ENCODE measurements at regions not wholly inside any gene's neighbourhood (a gene's known extent, or its start where the extent isn't known, plus 50 kb on each side); places are given as distances from the start of the nearest gene placed in this dataset.

DNA sequence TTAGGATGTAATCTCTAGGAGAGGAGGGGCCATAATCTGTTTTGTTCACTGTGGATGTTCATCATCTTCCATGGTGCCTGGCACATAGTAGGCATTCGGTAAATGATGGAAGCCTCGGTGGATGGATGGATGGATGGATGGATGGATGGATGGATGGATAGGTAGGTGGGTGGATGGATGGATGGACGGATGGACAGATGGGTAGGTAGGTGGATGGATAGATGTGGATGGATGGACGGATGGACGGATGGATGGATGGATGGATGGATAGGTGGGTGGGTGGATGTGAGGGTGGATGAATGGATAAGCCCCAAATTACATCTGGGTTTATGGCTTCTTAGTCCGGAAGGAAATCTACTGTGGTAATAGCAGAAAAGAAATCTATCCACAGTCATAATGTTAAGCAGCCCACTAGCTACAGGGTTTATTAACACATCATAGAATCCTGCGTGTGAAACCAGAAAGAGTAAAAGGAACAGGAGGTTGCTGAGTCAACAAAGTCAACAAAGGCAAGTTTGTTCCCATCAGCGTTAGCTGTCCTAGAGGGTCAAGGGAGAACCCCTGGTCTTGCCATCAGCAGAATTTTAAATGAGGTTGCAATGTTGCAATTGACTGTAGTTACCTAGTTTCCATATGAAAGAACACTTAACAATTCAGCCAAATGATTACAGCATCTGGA is 82.8 kb downstream of the C11orf91 start:
- no peak overlapping the region for H3K4me3 ChIP-seq
- no peak overlapping the region for H3K27ac ChIP-seq

DNA sequence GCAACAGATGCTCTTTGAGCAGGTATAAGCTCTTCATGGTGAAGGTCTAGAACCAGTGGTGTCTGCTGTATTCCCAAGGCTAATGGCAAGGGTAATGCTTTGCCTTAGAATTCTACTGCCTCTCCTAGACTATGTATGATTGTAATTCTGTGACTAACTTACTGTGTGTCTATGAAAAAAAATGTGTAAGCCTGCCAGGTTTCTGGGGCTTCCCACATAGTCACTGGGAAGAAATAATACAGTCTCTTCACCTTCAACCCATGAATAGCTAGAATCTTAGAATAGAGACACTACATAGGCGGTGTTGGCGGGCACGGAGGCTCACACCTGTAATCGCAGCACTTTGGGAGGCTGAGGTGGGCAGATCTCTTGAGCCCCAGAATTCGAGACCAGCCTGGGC is 84.1 kb downstream of the C11orf91 start:
- H3K27ac ChIP-seq: no peak overlapping the region

GRCh38 chr11:33615751-33616150 is 84.9 kb downstream of the C11orf91 start:
- Histone ChIP-seq H3K27ac (no peak overlapping the region), H3K4me3 (no peak overlapping the region)

More for the DNA sequence above, 84.1 kb downstream of the C11orf91 start:
- H3K4me3 ChIP-seq: no peak overlapping the region

- H3K27ac ChIP-seq: no peak overlapping the region
Observed at GRCh38 chr11:33613404-33613803, 87.2 kb downstream of the C11orf91 start.

DNA sequence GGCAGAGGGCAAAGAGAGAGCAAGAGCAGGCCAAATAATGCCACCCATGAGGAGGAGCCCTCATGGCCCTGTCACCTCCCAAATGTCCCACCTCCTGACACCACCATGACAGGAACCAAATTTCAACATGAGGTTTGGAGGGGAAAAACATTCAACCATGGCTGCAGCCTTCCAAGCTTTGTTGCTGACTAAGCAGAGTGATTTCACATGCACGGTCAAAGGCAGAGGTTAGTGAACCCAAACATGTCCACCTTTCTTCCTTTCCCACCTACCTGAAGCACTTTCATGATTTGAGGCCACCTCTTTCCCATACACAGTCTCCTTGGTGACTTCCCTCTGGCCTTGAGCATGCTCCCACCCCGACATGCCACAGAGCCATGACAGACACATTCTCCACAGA is 89.7 kb downstream of the C11orf91 start:
- no peak overlapping the region for H3K4me3 ChIP-seq
- H3K27ac ChIP-seq: no peak overlapping the region

More at GRCh38 chr11:33613404-33613803, 87.2 kb downstream of the C11orf91 start:
- no peak overlapping the region for H3K4me3 ChIP-seq

DNA sequence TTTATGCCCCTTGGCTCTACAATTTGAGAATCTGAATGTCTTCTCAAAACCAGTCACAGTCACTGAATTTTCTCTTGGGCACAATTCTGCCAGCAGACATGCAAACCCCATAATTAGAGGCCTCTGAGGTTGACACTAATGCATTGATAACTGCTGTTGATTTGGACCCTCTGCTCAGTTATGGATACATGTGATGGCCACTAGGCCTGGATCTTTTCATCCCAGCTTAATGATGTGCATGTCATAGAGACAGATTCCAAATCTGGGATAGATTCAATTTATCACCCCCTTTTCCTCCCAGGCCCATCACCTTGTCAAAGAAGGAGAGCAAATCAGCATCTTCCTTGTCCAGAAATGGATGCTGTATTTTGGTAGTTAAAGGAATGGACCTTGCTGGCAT is 92.2 kb downstream of the C11orf91 start:
- H3K4me3 ChIP-seq: no peak overlapping the region
- H3K27ac ChIP-seq: no peak overlapping the region

DNA sequence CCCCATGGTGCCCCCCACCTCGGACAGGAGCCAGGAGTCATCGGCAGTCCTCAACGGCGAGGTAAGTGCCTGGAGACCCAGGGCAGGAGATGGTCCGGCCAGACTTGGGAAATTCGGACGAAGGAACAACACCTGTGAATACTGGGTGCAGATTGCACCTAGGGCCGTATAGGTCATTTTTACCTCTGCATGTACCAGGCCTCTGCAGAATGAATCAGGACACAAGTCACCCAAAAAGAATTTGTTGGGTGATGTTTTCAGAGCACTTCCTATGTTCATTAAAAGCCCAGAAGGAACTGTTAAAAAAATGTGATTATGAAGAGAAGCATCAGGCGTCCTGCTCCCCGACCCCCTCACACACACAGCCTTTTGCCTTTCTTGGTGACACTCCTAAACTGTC is 93.9 kb downstream of the C11orf91 start:
- Histone ChIP-seq H3K4me3 (no peak overlapping the region), H3K27ac (no peak overlapping the region)

GRCh38 chr11:33605703-33606102 is 94.9 kb downstream of the C11orf91 start:
- Histone ChIP-seq H3K27ac (no peak overlapping the region), H3K4me3 (no peak overlapping the region)

DNA sequence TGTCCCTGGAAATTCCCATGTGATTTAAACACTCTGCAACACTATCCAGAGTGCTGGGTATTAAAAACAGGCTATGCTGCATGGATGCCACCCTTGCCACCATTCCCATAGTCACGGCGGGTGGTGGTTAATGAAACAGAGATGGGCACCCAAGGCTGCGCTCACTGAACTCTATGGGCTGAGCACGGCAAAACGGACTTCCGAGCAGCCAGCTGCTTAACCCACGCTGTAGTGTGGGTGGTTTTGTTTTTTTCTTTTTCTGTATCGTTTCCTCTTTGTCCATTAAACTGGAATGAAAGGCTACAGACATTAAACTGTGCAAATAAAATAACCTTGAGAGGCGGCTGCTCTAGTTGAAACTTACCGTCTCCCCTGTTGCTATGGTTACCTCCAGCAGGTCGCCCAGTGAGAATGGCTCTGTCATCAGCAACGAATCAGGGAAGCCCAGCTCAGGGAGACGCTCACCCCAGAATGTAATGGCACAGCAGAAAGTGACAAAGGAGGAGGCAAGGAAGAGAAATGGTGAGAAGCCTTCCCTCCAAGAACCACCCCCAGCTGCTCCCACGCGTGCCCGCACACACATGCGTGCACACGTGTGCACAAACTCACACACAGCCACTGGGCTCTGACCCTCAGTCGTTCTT is 102.1 kb downstream of the C11orf91 start:
- Histone ChIP-seq H3K27ac (no peak overlapping the region), H3K4me3 (no peak overlapping the region)

DNA sequence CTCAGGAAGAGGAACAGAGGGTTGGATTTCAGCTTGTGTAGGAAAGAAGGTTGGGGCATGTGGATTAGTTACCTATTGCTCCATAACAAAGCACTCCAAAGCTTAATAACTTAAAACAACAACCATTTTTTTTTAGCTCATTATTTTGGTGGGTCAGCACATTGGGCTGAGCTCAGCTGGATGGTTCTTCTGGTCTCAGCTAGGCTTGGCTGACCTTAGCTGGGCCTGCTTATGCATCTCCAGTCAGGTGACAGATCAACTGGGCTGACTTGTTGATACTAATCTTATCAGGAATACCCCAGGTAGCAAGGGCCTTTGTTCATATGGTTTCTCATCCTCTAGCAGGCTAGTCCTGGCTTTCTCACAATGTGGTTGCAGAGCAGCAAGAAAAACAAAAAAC is 106.4 kb downstream of the C11orf91 start:
- Histone ChIP-seq H3K27ac (no peak overlapping the region), H3K4me3 (no peak overlapping the region)

DNA sequence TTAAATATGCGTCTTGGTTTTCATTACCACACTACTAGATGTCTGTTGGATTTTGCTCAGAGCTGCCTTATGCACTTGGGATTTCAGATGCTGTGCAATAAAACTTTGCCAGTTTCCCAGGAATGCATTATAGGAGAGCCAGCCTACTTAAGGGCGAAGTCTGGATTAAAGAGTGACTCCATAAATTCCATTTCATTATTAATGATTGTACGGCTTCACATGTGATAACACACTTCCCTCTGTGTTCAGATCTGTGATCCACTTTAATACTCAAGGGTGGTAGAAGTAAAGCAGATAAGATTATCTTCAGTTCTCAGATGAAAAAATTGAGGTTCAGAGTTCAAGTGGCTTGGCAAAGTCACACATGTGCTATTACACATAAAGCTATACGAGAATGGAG is 110.2 kb downstream of the C11orf91 start:
- Histone ChIP-seq H3K27ac (no peak overlapping the region), H3K4me3 (no peak overlapping the region)

GRCh38 chr11:33588056-33588455 is 112.6 kb downstream of the C11orf91 start:
- Histone ChIP-seq H3K4me3 (no peak overlapping the region), H3K27ac (no peak overlapping the region)

DNA sequence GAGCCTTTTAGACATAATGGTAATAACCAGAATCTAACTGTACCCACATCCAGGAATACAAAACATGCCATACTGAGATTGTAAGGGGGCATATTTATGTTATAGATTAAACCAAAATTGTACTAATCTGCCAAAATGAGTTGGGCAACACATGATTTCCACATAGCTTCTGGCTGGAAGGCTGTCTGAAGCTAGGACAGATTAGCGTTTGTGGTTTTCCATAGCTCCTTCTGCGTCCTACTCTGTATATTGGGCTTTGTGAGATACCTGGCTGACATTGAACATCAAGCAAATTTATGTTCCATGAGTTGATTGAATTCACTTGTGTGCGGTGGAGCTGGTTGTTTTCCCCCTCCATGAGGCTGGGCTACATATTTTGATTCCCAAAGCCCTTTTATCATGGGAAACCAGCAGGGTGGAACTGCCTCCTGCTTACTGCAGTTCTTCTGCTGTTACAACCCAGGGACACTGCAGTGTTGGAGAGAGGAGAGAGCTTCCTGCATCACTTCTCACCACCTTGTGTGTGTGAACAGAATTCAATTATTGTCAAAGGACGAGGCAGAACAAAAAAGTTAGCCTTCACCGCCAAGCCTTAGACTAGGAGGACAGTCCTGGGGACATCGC is 114.9 kb downstream of the C11orf91 start:
- no peak overlapping the region for H3K27ac ChIP-seq

GRCh38 chr11:33582636-33583325 is 117.8 kb downstream of the C11orf91 start:
- Histone ChIP-seq H3K27ac (no peak overlapping the region), H3K4me3 (no peak overlapping the region)

More for the DNA sequence above, 114.9 kb downstream of the C11orf91 start:
- no peak overlapping the region for H3K4me3 ChIP-seq

- Histone ChIP-seq H3K4me3 (no peak overlapping the region), H3K27ac (no peak overlapping the region)
Observed at GRCh38 chr11:33579101-33579500, 121.5 kb downstream of the C11orf91 start.

- H3K4me3 ChIP-seq: no peak overlapping the region
- H3K27ac ChIP-seq: no peak overlapping the region
Observed at GRCh38 chr11:33577204-33577603, 123.4 kb downstream of the C11orf91 start.

DNA sequence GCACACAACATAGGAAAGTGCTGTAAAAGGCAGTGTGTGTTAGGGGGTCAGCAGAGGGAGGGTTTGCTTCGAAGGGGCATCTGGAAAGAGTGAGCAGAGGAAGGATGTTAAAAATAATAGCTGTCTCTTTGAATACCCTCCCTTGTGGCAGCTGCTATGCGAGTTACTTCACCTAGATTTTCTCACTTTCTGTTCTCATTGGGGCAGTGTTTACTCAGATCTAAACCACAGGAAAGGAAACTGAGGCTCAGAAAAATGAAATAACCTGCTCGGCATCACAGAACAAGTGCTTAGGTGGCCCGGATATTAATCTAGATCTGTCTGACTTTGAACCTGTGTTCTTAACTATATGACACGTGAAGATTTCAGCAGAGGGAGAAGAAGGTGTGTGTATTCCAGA is 125.3 kb downstream of the C11orf91 start:
- Histone ChIP-seq H3K4me3 (no peak overlapping the region), H3K27ac (no peak overlapping the region)

GRCh38 chr11:33574331-33574730 is 126.3 kb downstream of the C11orf91 start:
- Histone ChIP-seq H3K4me3 (no peak overlapping the region), H3K27ac (no peak overlapping the region)

- no peak overlapping the region for H3K4me3 ChIP-seq
Observed at GRCh38 chr11:33569333-33569732, 131.3 kb downstream of the C11orf91 start.

DNA sequence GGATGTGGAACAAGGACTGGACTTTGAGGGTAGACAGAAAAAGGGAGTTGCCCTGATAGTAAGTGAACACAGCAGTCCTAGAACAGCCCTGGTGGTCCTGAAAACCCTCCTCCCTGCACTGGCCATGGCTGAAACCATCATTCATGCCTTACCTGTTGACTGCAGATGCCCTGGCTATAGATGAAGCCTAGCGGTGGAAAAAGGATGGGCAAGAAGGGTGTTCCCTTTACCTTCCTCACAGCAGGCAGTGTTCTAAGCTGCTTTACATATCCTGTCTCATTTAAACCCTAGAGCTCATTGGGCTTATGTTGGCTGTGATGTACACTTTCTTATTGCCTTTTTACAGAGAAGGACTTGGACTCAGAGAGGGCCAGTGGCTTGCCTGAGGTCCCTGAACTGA is 133.6 kb downstream of the C11orf91 start:
- H3K27ac ChIP-seq: no peak overlapping the region

More at GRCh38 chr11:33569333-33569732, 131.3 kb downstream of the C11orf91 start:
- H3K27ac ChIP-seq: no peak overlapping the region

More for the DNA sequence above, 133.6 kb downstream of the C11orf91 start:
- H3K4me3 ChIP-seq: no peak overlapping the region
